NCI-H748 (cell line): ENCODE measurements at regions not wholly inside any gene's neighbourhood (a gene's known extent, or its start where the extent isn't known, plus 50 kb on each side); places are given as distances from the start of the nearest gene placed in this dataset.

Source experiments
- DNase-seq: peaks from one replicate; lab custom pipeline; 2025; ENCODE audit not compliant: unreplicated experiment; lab: John Stamatoyannopoulos, UW

- DNase-seq, result no peak
Measured at GRCh38 chr6:8651998-8652397, 216.7 kb upstream of the SLC35B3 start.

- DNase-seq, result no peak
Measured at GRCh38 chr6:8645212-8645611, 209.9 kb upstream of the SLC35B3 start.

GRCh38 chr6:8644306-8644705 lies 209.0 kb upstream of the SLC35B3 start:
- no peak for DNase-seq

GRCh38 chr6:8642854-8643253 lies 207.5 kb upstream of the SLC35B3 start:
- no peak for DNase-seq

GRCh38 chr6:8642131-8642530 lies 206.8 kb upstream of the SLC35B3 start:
- DNase-seq, result no peak

GRCh38 chr6:8639928-8640649 lies 204.7 kb upstream of the SLC35B3 start:
- DNase-seq, result no peak

GRCh38 chr6:8637896-8638597 lies 202.7 kb upstream of the SLC35B3 start:
- DNase-seq, result no peak

- no peak for DNase-seq
Measured at GRCh38 chr6:8633762-8634161, 198.4 kb upstream of the SLC35B3 start.

GRCh38 chr6:8628736-8629135 lies 193.4 kb upstream of the SLC35B3 start:
- no peak for DNase-seq

GRCh38 chr6:8628063-8628462 lies 192.7 kb upstream of the SLC35B3 start:
- DNase-seq, result no peak

- DNase-seq, result no peak
Measured at GRCh38 chr6:8627085-8627861, 191.9 kb upstream of the SLC35B3 start.

GRCh38 chr6:8624665-8625064 lies 189.3 kb upstream of the SLC35B3 start:
- DNase-seq, result no peak

GRCh38 chr6:8623441-8623840 lies 188.1 kb upstream of the SLC35B3 start:
- DNase-seq, result no peak

GRCh38 chr6:8619853-8620252 lies 184.5 kb upstream of the SLC35B3 start:
- DNase-seq, result no peak

- DNase-seq, result peak; percentile 73
Measured at GRCh38 chr6:8619408-8619807, 184.1 kb upstream of the SLC35B3 start.

- no peak for DNase-seq
Measured at GRCh38 chr6:8608737-8609136, 173.4 kb upstream of the SLC35B3 start.

GRCh38 chr6:8589941-8590729 lies 154.8 kb upstream of the SLC35B3 start:
- peak; percentile 62 for DNase-seq

- no peak for DNase-seq
Measured at GRCh38 chr6:8588176-8588575, 152.8 kb upstream of the SLC35B3 start.

- no peak for DNase-seq
Measured at GRCh38 chr6:8583291-8583690, 147.9 kb upstream of the SLC35B3 start.

GRCh38 chr6:8579372-8579771 lies 144.0 kb upstream of the SLC35B3 start:
- no peak for DNase-seq

GRCh38 chr6:8578006-8578405 lies 142.7 kb upstream of the SLC35B3 start:
- DNase-seq, result no peak
